ENCODE measurements at regions not wholly inside any gene's neighbourhood (a gene's known extent, or its start where the extent isn't known, plus 50 kb on each side); places are given as distances from the start of the nearest gene placed in this dataset.

GRCh38 chr16:80202831-80203413 is 337.9 kb upstream of the DYNLRB2 start:
- TF ChIP-seq ARID4B (CRISPR knock-in tag; IDR thresholded peaks at IDR 0.05; ENCODE audit: borderline replicate concordance) (no peak), HMGXB4 (CRISPR knock-in tag; IDR thresholded peaks at IDR 0.05) (no peak), ATF2 (CRISPR knock-in tag; IDR thresholded peaks at IDR 0.05; ENCODE audit: borderline replicate concordance, low read depth) (no peak), ZNF512 (CRISPR knock-in tag; IDR thresholded peaks at IDR 0.05; ENCODE audit: borderline replicate concordance) (no peak), ZNF138 (CRISPR knock-in tag; conservative IDR thresholded peaks at IDR 0.05) (no peak), GRHL2 (CRISPR knock-in tag; IDR thresholded peaks at IDR 0.05; ENCODE audit: insufficient replicate concordance, severe bottlenecking) (no peak), ZNF281 (CRISPR knock-in tag; IDR thresholded peaks at IDR 0.05) (no peak)
- Mint-ChIP-seq H3K27me3 (ENCODE audit: low read depth) (peaks cover 4% of the 10 kb centered on the region), H3K4me1 (peaks cover 3% of the 10 kb centered on the region), H3K27ac (no peak overlapping the region), H3K9me3 (peaks cover 10% of the 10 kb centered on the region), H3K36me3 (no peaks in the 10 kb centered on the region), H3K4me3 (no peak overlapping the region)
- POLR2A ChIA-PET: no interaction called here
- no peak for DNase-seq (ENCODE audit: low spot score)
- ATAC-seq: no peak
- CTCF ChIA-PET: no interaction called here

GRCh38 chr16:80200079-80200478 is 340.7 kb upstream of the DYNLRB2 start:
- H3K4me1 Mint-ChIP-seq: peaks cover 3% of the 10 kb centered on the region
- CTCF ChIA-PET: no interaction called here
- DNase-seq (ENCODE audit: low spot score): no peak
- POLR2A ChIA-PET: no interaction called here
- H3K4me3 Mint-ChIP-seq: no peak overlapping the region
- TF ChIP-seq ZNF121 (CRISPR knock-in tag; IDR thresholded peaks at IDR 0.05): no peak
- TF ChIP-seq SMAD4 (CRISPR knock-in tag; IDR thresholded peaks at IDR 0.05): no peak
- no peak for TF ChIP-seq ZBTB21 (CRISPR knock-in tag; IDR thresholded peaks at IDR 0.05; ENCODE audit: borderline replicate concordance)
- no peak for TF ChIP-seq ARID4B (CRISPR knock-in tag; IDR thresholded peaks at IDR 0.05; ENCODE audit: borderline replicate concordance)
- no peaks in the 10 kb centered on the region for H3K9me3 Mint-ChIP-seq
- H3K27ac Mint-ChIP-seq: no peak overlapping the region
- ATAC-seq: no peak
- H3K36me3 Mint-ChIP-seq: no peaks in the 10 kb centered on the region
- H3K27me3 Mint-ChIP-seq (ENCODE audit: low read depth): peaks cover 4% of the 10 kb centered on the region

All from WTC11 (cell line).